Activated CD8-positive, alpha-beta memory T cell treated with anti-CD3 and anti-CD28 coated beads, Interleukin-2, amount 10 ng/mL, durations not matched to agents 7 days and 5 days (primary cell): ENCODE measurements at regions not wholly inside any gene's neighbourhood (a gene's known extent, or its start where the extent isn't known, plus 50 kb on each side); places are given as distances from the start of the nearest gene placed in this dataset.

Source experiments
- ATAC-seq: fragments of 150-1000 bp; cut with Tn5 transposase; one replicate; pipeline ENCODE4 v1.10.0; 2021; ENCODE audit warnings: moderate library complexity
- CTCF ChIA-PET: fragments of 350-600 bp; sonication (Branson Sonifier 250); formaldehyde crosslinking; loops from one replicate; lab custom pipeline; 2021; ENCODE audit warnings: antibody characterized with exemption; lab: Charles Lee
- DNase-seq: peaks from one replicate; pipeline ENCODE4 v3.0.0-alpha.2; 2020
- H3K27ac Mint-ChIP-seq: one replicate; pipeline ENCODE4 v1.8.0; 2021; ENCODE audit warnings: mild to moderate bottlenecking, mixed read lengths
- H3K27me3 Mint-ChIP-seq: one replicate; pipeline ENCODE4 v1.8.0; 2021; ENCODE audit warnings: mixed read lengths
- H3K36me3 Mint-ChIP-seq: one replicate; pipeline ENCODE4 v1.8.0; 2021; ENCODE audit warnings: mild to moderate bottlenecking, mixed read lengths
- H3K4me1 Mint-ChIP-seq: one replicate; pipeline ENCODE4 v1.8.0; 2021; ENCODE audit warnings: mixed read lengths
- H3K4me3 Mint-ChIP-seq: one replicate; pipeline ENCODE4 v1.8.0; 2021; ENCODE audit warnings: mild to moderate bottlenecking, moderate library complexity, mixed read lengths
- H3K9me3 Mint-ChIP-seq: one replicate; pipeline ENCODE4 v1.8.0; 2022; ENCODE audit warnings: low read depth, mixed read lengths

GRCh38 chr15:31245135-31245689 lies 81.4 kb upstream of the KLF13 start:
- H3K4me1 Mint-ChIP-seq = peaks cover 42% of the 10 kb centered on the region
- no peak for DNase-seq
- H3K27me3 Mint-ChIP-seq = peaks cover 3% of the 10 kb centered on the region
- no peaks in the 10 kb centered on the region for H3K36me3 Mint-ChIP-seq
- no peaks in the 10 kb centered on the region for H3K9me3 Mint-ChIP-seq
- peak; percentile 54 for ATAC-seq
- no peak overlapping the region for H3K4me3 Mint-ChIP-seq
- peak overlapping the region; percentile 48 for H3K27ac Mint-ChIP-seq
- CTCF ChIA-PET = interaction anchor here (1.0 kb wide), 1 partner anchor 244 kb away, joined by 3 read pairs; no protein-coding TSS in a partner anchor

GRCh38 chr15:31245756-31246155 lies 80.9 kb upstream of the KLF13 start:
- ATAC-seq (no peak), DNase-seq (no peak)
- Mint-ChIP-seq H3K27ac (no peak overlapping the region), H3K36me3 (no peaks in the 10 kb centered on the region), H3K4me1 (peaks cover 39% of the 10 kb centered on the region), H3K27me3 (peaks cover 9% of the 10 kb centered on the region), H3K9me3 (no peaks in the 10 kb centered on the region), H3K4me3 (no peak overlapping the region)
- CTCF ChIA-PET = interaction anchor here (1.0 kb wide), 1 partner anchor 243 kb away, joined by 3 read pairs; no protein-coding TSS in a partner anchor

- H3K9me3 Mint-ChIP-seq = no peaks in the 10 kb centered on the region
- H3K4me3 Mint-ChIP-seq = no peak overlapping the region
- ATAC-seq (no peak), DNase-seq (no peak)
- H3K4me1 Mint-ChIP-seq = peaks cover 25% of the 10 kb centered on the region
- H3K27ac Mint-ChIP-seq = no peak overlapping the region
- no peaks in the 10 kb centered on the region for H3K36me3 Mint-ChIP-seq
- H3K27me3 Mint-ChIP-seq = peaks cover 15% of the 10 kb centered on the region
- CTCF ChIA-PET = no interaction called here
These were observed 79.2 kb upstream of the KLF13 start for GRCh38 chr15:31247404-31247803.

GRCh38 chr15:31248263-31248662 lies 78.4 kb upstream of the KLF13 start:
- CTCF ChIA-PET = no interaction called here
- H3K36me3 Mint-ChIP-seq = no peaks in the 10 kb centered on the region
- peaks cover 25% of the 10 kb centered on the region for H3K4me1 Mint-ChIP-seq
- H3K9me3 Mint-ChIP-seq = no peaks in the 10 kb centered on the region
- ATAC-seq (no peak), DNase-seq (no peak)
- H3K27me3 Mint-ChIP-seq = peaks cover 19% of the 10 kb centered on the region
- H3K27ac Mint-ChIP-seq = no peak overlapping the region
- no peak overlapping the region for H3K4me3 Mint-ChIP-seq

GRCh38 chr15:31248951-31249350 lies 77.7 kb upstream of the KLF13 start:
- CTCF ChIA-PET = no interaction called here
- H3K4me3 Mint-ChIP-seq = no peak overlapping the region
- H3K9me3 Mint-ChIP-seq = no peaks in the 10 kb centered on the region
- H3K27me3 Mint-ChIP-seq = peaks cover 19% of the 10 kb centered on the region
- no peak overlapping the region for H3K27ac Mint-ChIP-seq
- ATAC-seq (no peak), DNase-seq (no peak)
- H3K4me1 Mint-ChIP-seq = peaks cover 25% of the 10 kb centered on the region
- no peaks in the 10 kb centered on the region for H3K36me3 Mint-ChIP-seq

- no peak for ATAC-seq
- no peaks in the 10 kb centered on the region for H3K36me3 Mint-ChIP-seq
- CTCF ChIA-PET = no interaction called here
- H3K4me3 Mint-ChIP-seq = no peak overlapping the region
- DNase-seq = no peak
- H3K27me3 Mint-ChIP-seq = peaks cover 19% of the 10 kb centered on the region
- H3K4me1 Mint-ChIP-seq = peaks cover 20% of the 10 kb centered on the region
- no peaks in the 10 kb centered on the region for H3K9me3 Mint-ChIP-seq
- no peak overlapping the region for H3K27ac Mint-ChIP-seq
These were observed 76.6 kb upstream of the KLF13 start for GRCh38 chr15:31250033-31250432.

GRCh38 chr15:31251165-31251564 lies 75.5 kb upstream of the KLF13 start:
- Mint-ChIP-seq H3K4me3 (no peak overlapping the region), H3K27ac (no peak overlapping the region), H3K36me3 (no peaks in the 10 kb centered on the region), H3K27me3 (peaks cover 19% of the 10 kb centered on the region), H3K9me3 (no peaks in the 10 kb centered on the region), H3K4me1 (peaks cover 14% of the 10 kb centered on the region)
- CTCF ChIA-PET = no interaction called here
- DNase-seq (no peak), ATAC-seq (no peak)

- DNase-seq (no peak), ATAC-seq (no peak)
- CTCF ChIA-PET = interaction anchor here (1.1 to 1.4 kb wide), 3 partner anchors 11 to 238 kb away, joined by 3 to 4 read pairs (median 4); no protein-coding TSS in a partner anchor
- no peak overlapping the region for H3K4me3 Mint-ChIP-seq
- H3K4me1 Mint-ChIP-seq = peaks cover 19% of the 10 kb centered on the region
- H3K9me3 Mint-ChIP-seq = no peaks in the 10 kb centered on the region
- peaks cover 19% of the 10 kb centered on the region for H3K27me3 Mint-ChIP-seq
- no peaks in the 10 kb centered on the region for H3K36me3 Mint-ChIP-seq
- no peak overlapping the region for H3K27ac Mint-ChIP-seq
These were observed 74.4 kb upstream of the KLF13 start for GRCh38 chr15:31252171-31252785.

GRCh38 chr15:31254431-31255175 lies 72.0 kb upstream of the KLF13 start:
- no peaks in the 10 kb centered on the region for H3K36me3 Mint-ChIP-seq
- DNase-seq = no peak
- CTCF ChIA-PET = interaction anchor here (0.9 kb wide), 1 partner anchor 10 kb away, joined by 3 read pairs; no protein-coding TSS in a partner anchor
- peaks cover 19% of the 10 kb centered on the region for H3K27me3 Mint-ChIP-seq
- H3K27ac Mint-ChIP-seq = no peak overlapping the region
- ATAC-seq = no peak
- no peak overlapping the region for H3K4me3 Mint-ChIP-seq
- H3K4me1 Mint-ChIP-seq = peaks cover 37% of the 10 kb centered on the region
- H3K9me3 Mint-ChIP-seq = no peaks in the 10 kb centered on the region

- CTCF ChIA-PET = interaction anchor here (0.9 to 1.2 kb wide), 3 partner anchors 9 to 233 kb away, joined by 3 read pairs; no protein-coding TSS in a partner anchor
- no peak overlapping the region for H3K27ac Mint-ChIP-seq
- DNase-seq (no peak), ATAC-seq (no peak)
- peaks cover 37% of the 10 kb centered on the region for H3K4me1 Mint-ChIP-seq
- no peaks in the 10 kb centered on the region for H3K36me3 Mint-ChIP-seq
- H3K9me3 Mint-ChIP-seq = no peaks in the 10 kb centered on the region
- peaks cover 16% of the 10 kb centered on the region for H3K27me3 Mint-ChIP-seq
- H3K4me3 Mint-ChIP-seq = no peak overlapping the region
These were observed 71.5 kb upstream of the KLF13 start for GRCh38 chr15:31255176-31255510.

- Mint-ChIP-seq H3K4me3 (no peak overlapping the region), H3K27ac (no peak overlapping the region), H3K9me3 (no peaks in the 10 kb centered on the region), H3K36me3 (no peaks in the 10 kb centered on the region), H3K27me3 (peaks cover 9% of the 10 kb centered on the region), H3K4me1 (peaks cover 37% of the 10 kb centered on the region)
- CTCF ChIA-PET = interaction anchor here (0.8 to 1.7 kb wide), 6 partner anchors 8 to 233 kb away, joined by 3 to 7 read pairs (median 3); no protein-coding TSS in a partner anchor
- DNase-seq (no peak), ATAC-seq (no peak)
These were observed 70.8 kb upstream of the KLF13 start for GRCh38 chr15:31255732-31256377.

- no peaks in the 10 kb centered on the region for H3K9me3 Mint-ChIP-seq
- H3K27ac Mint-ChIP-seq = peak overlapping the region; percentile 16
These were observed 70.0 kb upstream of the KLF13 start for GRCh38 chr15:31256378-31257265.

More at GRCh38 chr15:31256378-31257265, 70.0 kb upstream of the KLF13 start:
- peaks cover 5% of the 10 kb centered on the region for H3K27me3 Mint-ChIP-seq
- DNase-seq (no peak), ATAC-seq (peak; percentile 48)
- H3K36me3 Mint-ChIP-seq = no peaks in the 10 kb centered on the region
- CTCF ChIA-PET = interaction anchor here (0.8 to 1.7 kb wide), 4 partner anchors 15 to 172 kb away, joined by 3 to 7 read pairs (median 3); no protein-coding TSS in a partner anchor
- peaks cover 37% of the 10 kb centered on the region for H3K4me1 Mint-ChIP-seq
- H3K4me3 Mint-ChIP-seq = no peak overlapping the region
